ENCODE measurements at regions not wholly inside any gene's neighbourhood (a gene's known extent, or its start where the extent isn't known, plus 50 kb on each side); places are given as distances from the start of the nearest gene placed in this dataset.

DNA sequence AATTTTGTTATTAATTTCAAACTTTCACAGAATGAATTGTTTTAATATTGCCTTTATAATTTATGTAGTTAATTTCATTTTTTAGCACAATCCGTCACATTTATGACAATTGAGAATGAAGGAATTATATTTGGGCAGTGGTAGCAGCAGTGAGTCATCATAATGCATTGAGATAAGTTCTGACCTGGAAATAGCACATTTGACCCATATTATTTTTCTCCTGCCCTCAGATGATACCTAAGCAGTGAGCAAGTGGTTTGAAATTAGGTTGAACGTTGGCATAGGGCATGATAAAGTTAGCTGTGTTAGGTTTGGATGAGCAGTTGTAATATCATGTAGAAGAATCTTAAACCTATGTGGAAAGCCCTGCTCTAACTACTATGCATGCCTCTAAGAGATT, 1431.3 kb upstream of the CDH8 start:
- TF ChIP-seq, protein P1, sequence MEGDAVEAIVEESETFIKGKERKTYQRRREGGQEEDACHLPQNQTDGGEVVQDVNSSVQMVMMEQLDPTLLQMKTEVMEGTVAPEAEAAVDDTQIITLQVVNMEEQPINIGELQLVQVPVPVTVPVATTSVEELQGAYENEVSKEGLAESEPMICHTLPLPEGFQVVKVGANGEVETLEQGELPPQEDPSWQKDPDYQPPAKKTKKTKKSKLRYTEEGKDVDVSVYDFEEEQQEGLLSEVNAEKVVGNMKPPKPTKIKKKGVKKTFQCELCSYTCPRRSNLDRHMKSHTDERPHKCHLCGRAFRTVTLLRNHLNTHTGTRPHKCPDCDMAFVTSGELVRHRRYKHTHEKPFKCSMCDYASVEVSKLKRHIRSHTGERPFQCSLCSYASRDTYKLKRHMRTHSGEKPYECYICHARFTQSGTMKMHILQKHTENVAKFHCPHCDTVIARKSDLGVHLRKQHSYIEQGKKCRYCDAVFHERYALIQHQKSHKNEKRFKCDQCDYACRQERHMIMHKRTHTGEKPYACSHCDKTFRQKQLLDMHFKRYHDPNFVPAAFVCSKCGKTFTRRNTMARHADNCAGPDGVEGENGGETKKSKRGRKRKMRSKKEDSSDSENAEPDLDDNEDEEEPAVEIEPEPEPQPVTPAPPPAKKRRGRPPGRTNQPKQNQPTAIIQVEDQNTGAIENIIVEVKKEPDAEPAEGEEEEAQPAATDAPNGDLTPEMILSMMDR (IDR thresholded peaks at IDR 0.05) = no peak
- Histone ChIP-seq H3K4me1 (no peaks in the 10 kb centered on the region), H3K9ac (ENCODE audit: low read depth in 2 of 2, low read length in 2 of 2) (no peak overlapping the region), H3K27me3 (no peaks in the 10 kb centered on the region), H3K4me3 (no peak overlapping the region), H3K27ac (no peak overlapping the region), H3K36me3 (no peaks in the 10 kb centered on the region), H3K9me3 (no peaks in the 10 kb centered on the region)
- intact Hi-C loops (cut with DNase I) = no loop called here
- DNase-seq = no peak

DNA sequence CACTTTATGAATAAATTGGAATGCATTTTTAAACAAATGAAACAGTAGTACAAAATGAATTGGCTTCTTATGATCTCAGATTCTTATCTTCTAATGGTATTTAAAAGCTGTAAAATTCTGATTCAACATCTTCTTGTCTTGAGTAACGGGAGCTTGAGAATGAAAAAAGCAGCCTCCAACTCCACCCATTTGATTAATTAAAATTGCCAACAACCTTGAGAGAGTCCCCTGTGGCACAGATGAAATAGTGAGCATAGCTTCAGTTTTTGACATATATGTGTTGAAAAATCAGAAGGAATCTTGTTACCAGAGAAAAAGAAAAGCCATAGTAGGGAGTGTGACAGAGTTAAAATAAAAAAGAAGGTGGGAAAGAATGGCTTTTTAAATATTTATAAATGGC, 1426.1 kb upstream of the CDH8 start:
- H3K4me3 ChIP-seq = no peak overlapping the region
- TF ChIP-seq, protein P1 (IDR thresholded peaks at IDR 0.05) = no peak
- no peaks in the 10 kb centered on the region for H3K27me3 ChIP-seq
- no peak overlapping the region for H3K27ac ChIP-seq
- no peaks in the 10 kb centered on the region for H3K9me3 ChIP-seq
- no peaks in the 10 kb centered on the region for H3K4me1 ChIP-seq
- intact Hi-C loops (cut with DNase I) = no loop called here
- H3K9ac ChIP-seq (ENCODE audit: low read depth in 2 of 2, low read length in 2 of 2) = no peak overlapping the region
- no peaks in the 10 kb centered on the region for H3K36me3 ChIP-seq
- no peak for DNase-seq

DNA sequence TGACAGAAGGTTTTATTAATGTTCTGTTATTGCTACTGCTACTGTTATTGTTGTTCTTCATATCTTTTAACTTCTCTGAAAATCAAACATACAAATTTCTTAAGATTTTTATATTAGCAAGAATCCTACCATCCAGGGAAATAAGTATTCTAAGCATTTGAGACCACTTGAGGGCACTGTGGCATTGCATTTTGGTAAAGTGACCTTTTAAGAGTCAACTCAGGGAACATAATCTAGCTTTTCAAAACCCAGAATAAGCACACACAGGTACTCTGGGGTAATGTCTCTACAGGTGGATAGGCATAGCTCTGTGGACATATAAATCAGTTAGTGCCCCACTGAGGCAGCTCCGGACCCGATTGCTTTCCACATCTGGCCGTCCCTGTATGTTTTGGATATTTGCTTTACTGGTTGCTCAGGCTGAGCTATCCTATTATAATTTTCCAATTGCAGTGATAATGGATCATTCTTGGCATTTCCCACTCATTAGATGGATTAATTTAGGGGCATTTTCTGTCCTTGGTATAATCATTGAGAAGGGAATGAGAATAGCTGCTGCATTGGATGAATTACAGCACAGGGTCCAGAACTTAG, 1425.1 kb upstream of the CDH8 start:
- Histone ChIP-seq H3K36me3 (no peaks in the 10 kb centered on the region), H3K9ac (ENCODE audit: low read depth in 2 of 2, low read length in 2 of 2) (no peak overlapping the region), H3K9me3 (no peaks in the 10 kb centered on the region), H3K27me3 (no peaks in the 10 kb centered on the region), H3K27ac (no peak overlapping the region), H3K4me3 (no peak overlapping the region), H3K4me1 (no peaks in the 10 kb centered on the region)
- TF ChIP-seq, protein P1 (IDR thresholded peaks at IDR 0.05) = no peak
- intact Hi-C loops (cut with DNase I) = no loop called here
- peak; percentile 18 for DNase-seq

DNA sequence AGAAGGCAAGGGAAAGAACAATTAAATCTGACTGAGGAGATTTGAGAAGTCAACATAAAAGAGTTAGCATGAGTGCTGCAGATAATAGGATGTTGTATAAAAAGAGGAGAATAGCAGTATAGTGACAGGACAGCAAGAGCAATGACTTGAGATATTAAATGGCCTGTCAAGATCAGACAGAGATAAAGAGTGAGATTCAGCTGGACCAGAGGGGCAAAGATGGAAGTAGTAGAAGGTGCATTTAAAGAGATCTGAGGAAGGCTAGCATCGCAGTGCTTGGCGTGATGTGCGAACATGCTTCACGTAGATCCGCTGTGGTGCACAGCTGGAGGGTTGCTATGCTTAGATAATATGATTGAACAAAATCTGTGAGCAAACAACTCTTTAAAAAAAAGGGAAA, 1422.6 kb upstream of the CDH8 start:
- Histone ChIP-seq H3K36me3 (no peaks in the 10 kb centered on the region), H3K9me3 (no peaks in the 10 kb centered on the region), H3K27ac (no peak overlapping the region), H3K4me1 (no peaks in the 10 kb centered on the region), H3K9ac (ENCODE audit: low read depth in 2 of 2, low read length in 2 of 2) (no peak overlapping the region), H3K27me3 (no peaks in the 10 kb centered on the region), H3K4me3 (no peak overlapping the region)
- DNase-seq = no peak
- intact Hi-C loops (cut with DNase I) = no loop called here
- TF ChIP-seq, protein P1 (IDR thresholded peaks at IDR 0.05) = no peak

DNA sequence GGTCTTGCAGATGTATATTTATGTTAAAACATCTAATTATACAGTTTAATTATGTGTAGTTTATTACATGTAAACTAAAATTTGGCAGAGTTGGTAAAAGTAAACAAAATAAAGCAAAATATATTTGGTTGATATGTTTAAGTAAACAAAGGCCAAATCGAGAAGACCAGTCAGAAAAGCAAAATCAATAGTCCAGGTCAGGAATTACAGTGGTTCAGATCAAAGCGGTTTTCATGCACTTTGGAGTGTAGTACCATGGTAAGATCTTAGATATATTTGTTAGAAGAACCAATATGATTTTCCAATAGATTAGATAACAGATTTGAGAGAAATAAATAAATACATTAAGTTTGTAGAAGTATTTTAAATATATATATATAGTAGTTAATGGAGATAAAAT, 1421.6 kb upstream of the CDH8 start:
- H3K4me3 ChIP-seq = no peak overlapping the region
- H3K9ac ChIP-seq (ENCODE audit: low read depth in 2 of 2, low read length in 2 of 2) = no peak overlapping the region
- H3K27me3 ChIP-seq = no peaks in the 10 kb centered on the region
- intact Hi-C loops (cut with DNase I) = no loop called here
- DNase-seq = no peak
- no peak overlapping the region for H3K27ac ChIP-seq
- H3K36me3 ChIP-seq = no peaks in the 10 kb centered on the region
- no peaks in the 10 kb centered on the region for H3K4me1 ChIP-seq
- TF ChIP-seq, protein P1 (IDR thresholded peaks at IDR 0.05) = no peak
- no peaks in the 10 kb centered on the region for H3K9me3 ChIP-seq

Data from colonic mucosa (tissue), 4 donors.